Stimulated activated CD4-positive, alpha-beta T cell treated with anti-CD3 and anti-CD28 coated beads, Interleukin-4, amount 100 ng/mL, for 48 hours (primary cell): ENCODE measurements at regions not wholly inside any gene's neighbourhood (a gene's known extent, or its start where the extent isn't known, plus 50 kb on each side); places are given as distances from the start of the nearest gene placed in this dataset.
"Not testable (repeated sequence)": the region's sequence is repeated elsewhere in the genome, so short reads cannot be mapped to it uniquely, and the experiment has no call there.

Experiments used
- DNase-seq, 2 donors: peaks; one replicate each; pipeline ENCODE4 v3.0.0-alpha.2; 2020; ENCODE audit warnings: low read depth in 2 of 2

- DNase-seq, result no peak
These were observed 258.3 kb downstream of the SRGAP2C start for GRCh38 chr1:121443001-121443540.

DNA sequence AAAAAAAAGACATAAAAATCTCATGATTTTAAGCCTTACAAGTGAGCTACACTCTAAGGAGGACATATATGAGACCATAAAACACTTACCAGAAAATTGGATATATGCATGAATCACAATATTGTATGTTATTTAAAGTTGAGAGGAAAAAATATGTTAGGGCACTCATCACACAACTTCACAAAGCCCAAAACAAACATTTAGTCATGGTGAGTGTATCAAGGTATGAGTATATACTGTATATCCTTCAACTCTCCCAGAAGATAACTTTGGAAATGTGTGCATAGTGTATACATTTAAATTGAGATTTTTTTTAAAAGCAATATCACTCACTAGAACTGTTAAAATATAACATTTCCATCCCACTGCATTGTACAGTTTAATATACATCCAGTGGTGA lies 259.3 kb downstream of the SRGAP2C start:
- no peak for DNase-seq

- DNase-seq, result no peak
These were observed 260.9 kb downstream of the SRGAP2C start for GRCh38 chr1:121445679-121446078.

GRCh38 chr1:121447280-121447923 lies 262.6 kb downstream of the SRGAP2C start:
- not testable (repeated sequence) for DNase-seq

DNA sequence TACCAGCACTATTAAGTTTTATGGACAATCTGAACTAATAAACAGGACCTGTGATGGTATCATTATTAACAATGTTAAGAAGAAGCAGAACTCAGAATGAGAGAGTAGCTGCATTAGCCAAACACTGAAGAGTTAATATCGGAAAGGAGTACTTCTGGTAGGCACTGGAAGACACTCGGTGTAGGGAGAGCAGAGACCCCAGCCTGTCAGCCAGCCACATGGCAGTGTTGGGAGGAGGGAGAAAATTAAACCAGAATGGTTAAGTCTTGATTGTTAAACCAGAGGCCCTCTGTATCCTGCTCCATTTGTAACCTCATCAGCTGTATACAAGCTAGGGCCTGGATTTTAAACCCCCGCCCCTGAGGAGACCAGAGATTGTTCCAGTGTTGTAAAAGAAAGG lies 263.3 kb downstream of the SRGAP2C start:
- not testable (repeated sequence) for DNase-seq

DNA sequence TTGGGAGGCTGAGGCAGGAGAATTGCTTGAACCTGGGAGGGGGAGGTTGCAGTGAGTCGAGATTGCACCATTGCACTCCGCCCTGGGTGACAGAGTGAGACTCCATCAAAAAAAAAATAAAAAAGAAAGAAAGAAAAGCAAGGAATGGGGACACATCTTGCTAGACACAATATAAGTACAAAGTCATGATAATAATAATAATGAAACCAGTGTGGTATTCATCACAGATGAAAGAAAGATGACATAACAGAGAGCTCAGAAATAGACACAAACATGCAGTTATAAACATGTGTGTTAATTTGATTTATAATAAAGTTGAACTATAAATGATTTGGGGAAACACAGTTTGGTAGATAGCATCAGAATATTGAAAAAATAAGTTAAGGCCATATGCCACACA lies 264.1 kb downstream of the SRGAP2C start:
- no peak for DNase-seq

GRCh38 chr1:121452484-121452883 lies 267.7 kb downstream of the SRGAP2C start:
- DNase-seq, result no peak

- DNase-seq, result no peak
These were observed 273.7 kb downstream of the SRGAP2C start for GRCh38 chr1:121458291-121459048.

DNA sequence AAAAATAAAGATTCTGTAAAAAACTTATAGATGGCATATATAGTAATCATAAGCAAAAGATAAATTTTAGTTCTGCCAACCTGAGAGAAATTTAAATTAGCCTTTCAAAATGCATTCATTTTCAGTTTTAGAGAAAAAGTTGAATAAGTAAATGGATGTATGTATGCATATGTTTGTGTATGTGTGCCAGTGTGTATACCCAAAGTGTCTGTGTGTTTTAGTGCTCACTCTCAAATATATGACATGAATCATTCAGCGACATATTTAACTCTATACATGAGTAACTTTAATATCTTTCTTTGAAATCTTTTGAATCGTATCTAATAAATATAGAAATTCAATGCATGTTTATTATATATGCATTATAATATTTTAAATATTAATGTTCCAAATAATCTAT lies 274.5 kb downstream of the SRGAP2C start:
- DNase-seq, result no peak

- not testable (repeated sequence) for DNase-seq
These were observed 284.6 kb downstream of the SRGAP2C start for GRCh38 chr1:121469395-121469794.

DNA sequence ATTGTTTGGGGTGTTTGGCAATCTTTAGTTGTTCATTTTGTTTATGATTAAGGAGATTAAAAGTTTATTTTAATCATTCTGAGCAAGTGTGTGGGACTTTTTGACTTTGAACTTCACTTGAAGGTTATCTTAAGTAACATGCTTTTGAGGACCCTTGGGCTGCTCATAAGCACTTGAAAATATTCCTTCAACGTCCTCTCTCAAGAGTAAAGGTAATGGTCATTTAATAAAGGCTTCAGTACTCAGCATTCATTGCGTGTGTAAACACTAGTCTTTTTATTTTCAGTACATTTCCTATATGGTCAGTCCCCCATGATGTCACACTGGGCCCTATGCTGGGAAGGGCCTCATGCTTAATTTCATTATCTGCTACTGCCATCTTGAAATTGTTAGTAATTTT lies 285.6 kb downstream of the SRGAP2C start:
- not testable (repeated sequence) for DNase-seq

DNA sequence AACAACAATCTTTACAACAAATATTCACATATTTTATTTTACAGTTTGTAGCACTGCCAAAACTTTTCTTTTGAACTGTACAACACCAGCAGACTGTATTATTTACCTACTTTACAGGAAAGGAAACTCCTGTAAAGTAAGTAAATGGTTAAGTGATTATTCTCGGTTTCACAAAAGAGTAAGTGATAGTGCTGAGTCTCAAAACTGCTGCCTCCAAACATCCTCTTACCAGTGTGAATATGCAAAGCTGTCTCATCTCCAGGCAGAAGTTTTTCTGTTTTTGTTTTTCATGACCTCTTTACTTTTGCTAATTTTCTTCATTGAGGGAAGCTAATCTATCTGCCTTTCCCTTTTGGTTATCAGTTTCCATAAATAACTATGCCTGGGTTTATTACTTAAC lies 286.7 kb downstream of the SRGAP2C start:
- DNase-seq, result no peak

GRCh38 chr1:121472017-121472416 lies 287.2 kb downstream of the SRGAP2C start:
- no peak for DNase-seq

DNA sequence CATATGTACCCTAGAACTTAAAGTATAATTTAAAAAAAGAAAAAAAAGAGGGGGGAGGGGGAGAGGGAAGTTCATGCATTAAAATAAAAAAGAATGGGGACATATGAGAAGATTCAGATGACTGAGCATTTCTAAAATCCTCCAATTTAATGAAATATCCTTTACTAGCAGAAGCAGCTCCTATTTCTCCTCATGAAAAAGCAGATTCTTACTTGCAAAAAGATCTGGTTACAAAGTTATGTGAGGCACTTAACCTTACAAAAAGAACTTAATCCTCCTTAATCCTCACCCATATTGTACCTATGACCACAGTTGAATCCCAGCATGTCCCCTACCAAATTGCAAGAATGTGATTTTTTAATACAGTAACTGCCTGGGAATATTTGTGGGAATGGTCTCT lies 298.5 kb downstream of the SRGAP2C start:
- no peak for DNase-seq

- DNase-seq, result no peak
These were observed 299.2 kb downstream of the SRGAP2C start for GRCh38 chr1:121483961-121484424.

DNA sequence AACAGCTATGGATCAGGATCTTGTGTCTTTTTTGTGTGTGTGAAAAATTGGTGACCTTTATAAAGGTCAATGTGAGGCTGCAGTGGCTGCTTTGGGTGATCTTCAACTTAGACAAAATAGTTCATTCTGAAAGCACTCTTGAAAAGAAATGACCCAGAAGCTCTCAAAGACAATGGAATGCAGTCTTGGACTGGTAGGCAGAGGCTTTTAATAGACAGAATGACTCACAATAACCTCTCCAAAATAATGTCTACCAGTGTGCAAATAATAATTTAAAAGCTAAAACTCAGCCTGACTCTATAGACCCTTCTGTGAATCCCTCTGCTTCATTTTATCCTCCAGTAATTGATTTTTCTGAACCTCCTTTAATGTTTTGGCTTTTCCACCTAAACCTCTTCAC lies 310.0 kb downstream of the SRGAP2C start:
- not testable (repeated sequence) for DNase-seq

DNA sequence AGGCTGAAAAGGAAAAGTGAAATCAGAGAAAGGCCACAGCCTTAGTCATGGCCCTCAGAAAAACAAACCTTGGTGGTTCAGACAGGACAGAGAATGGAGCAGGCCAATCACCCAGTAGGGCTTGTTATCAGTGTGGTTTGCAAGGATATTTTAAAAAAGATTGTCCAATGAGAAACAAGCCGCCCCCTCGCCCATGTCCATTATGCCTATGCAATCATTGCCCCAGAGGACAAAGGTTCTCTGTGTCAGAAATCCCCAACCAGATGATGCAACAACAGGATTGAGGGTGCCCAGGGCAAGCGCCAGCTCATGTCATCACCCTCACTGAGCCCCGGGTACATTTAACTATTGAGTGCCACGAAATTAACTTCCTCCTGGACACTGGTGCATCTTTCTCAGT lies 326.7 kb downstream of the SRGAP2C start:
- DNase-seq, result not testable (repeated sequence)

DNA sequence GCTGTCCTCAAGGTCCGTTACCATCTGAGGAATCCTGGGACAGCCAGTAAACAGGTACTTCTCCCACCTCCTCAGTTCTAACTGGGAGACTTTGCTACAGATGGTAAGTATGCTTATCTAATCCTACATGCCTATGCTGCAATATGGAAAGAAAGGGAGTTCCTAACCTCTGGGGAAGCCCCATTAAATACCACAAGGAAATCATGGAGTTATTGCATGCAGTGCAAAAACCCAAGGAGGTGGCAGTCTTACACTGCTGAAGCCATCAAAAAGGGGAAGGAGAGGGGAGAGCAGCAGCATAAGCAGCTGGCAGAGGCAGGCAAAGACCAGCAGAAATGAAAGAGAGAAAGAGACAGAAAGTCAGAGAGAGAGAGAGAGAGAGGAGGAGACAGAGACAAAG lies 327.1 kb downstream of the SRGAP2C start:
- not testable (repeated sequence) for DNase-seq

DNA sequence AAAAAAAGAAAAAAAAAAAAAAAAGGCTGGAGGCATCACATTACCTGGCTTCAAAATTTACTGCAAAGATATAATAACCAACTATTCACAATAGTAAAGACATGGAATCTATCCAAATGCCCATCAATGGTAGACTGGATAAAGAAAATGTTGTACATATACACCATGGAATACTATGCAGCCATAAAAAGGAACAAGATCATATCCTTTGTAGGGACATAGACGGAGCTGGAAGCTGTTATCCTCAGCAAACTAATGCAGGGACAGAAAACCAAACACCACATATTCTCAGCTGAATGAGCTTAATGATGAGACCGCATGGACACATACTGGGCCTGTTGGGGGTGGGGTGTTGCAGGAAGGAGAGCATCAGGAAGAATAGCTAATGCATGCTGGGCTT lies 330.5 kb downstream of the SRGAP2C start:
- DNase-seq, result no peak

GRCh38 chr1:121516234-121516967 lies 331.6 kb downstream of the SRGAP2C start:
- no peak for DNase-seq

- DNase-seq, result no peak
These were observed 332.9 kb downstream of the SRGAP2C start for GRCh38 chr1:121517586-121518230.

DNA sequence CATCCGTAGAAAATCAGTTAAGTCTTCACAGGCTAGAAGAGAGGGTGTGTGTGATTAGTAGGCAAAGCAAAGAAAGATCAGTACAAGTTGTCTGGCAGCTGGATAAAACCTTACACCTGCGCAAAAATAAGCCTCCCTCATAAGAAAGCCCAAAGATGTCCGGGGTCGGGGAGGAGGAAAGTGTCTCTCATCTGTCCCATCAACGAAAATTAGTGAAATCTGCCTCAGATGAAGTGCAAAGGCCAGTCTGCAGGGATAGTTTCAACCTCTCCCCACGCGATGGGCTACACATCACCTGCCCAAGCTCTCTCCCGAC lies 333.9 kb downstream of the SRGAP2C start:
- DNase-seq, result no peak
